ENCODE measurements at regions not wholly inside any gene's neighbourhood (a gene's known extent, or its start where the extent isn't known, plus 50 kb on each side); places are given as distances from the start of the nearest gene placed in this dataset.
"Not testable (repeated sequence)": the region's sequence is repeated elsewhere in the genome, so short reads cannot be mapped to it uniquely, and the experiment has no call there.

DNA sequence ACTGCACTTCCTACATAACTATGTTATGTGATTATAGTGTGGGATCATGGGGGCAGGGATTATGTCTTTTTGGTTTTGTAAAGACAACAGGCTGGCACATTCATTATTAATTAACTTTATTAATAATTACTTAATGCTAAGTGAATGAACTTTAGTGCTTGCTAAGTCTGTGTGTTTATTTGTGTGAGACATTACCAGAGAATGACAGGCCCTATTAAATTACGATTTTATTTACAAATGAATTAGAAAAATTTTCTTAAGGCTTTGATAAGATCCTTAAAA, 100.9 kb downstream of the CD83 start:
- DNase-seq, result no peak

GRCh38 chr6:14221564-14222279, 104.2 kb downstream of the CD83 start:
- DNase-seq, result no peak

DNA sequence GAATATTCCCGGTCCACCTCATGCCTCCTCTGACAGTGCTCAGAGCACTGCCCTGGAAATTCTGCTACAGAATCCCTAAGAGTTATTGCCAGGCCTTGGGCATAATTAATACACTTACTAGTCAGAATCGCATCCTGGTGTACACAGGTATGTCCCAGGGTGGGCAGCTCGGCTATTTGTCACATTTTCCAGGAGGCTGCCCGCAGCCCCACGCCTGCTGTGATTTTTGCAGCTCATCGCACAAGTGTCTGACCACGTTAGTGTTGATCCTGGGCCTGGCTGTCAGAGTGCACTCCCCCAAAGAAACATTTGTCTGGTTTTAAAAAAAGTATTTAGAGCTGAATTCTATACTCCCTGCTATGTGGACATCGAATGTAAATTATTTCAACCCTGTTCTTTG, 105.4 kb downstream of the CD83 start:
- DNase-seq, result no peak

DNA sequence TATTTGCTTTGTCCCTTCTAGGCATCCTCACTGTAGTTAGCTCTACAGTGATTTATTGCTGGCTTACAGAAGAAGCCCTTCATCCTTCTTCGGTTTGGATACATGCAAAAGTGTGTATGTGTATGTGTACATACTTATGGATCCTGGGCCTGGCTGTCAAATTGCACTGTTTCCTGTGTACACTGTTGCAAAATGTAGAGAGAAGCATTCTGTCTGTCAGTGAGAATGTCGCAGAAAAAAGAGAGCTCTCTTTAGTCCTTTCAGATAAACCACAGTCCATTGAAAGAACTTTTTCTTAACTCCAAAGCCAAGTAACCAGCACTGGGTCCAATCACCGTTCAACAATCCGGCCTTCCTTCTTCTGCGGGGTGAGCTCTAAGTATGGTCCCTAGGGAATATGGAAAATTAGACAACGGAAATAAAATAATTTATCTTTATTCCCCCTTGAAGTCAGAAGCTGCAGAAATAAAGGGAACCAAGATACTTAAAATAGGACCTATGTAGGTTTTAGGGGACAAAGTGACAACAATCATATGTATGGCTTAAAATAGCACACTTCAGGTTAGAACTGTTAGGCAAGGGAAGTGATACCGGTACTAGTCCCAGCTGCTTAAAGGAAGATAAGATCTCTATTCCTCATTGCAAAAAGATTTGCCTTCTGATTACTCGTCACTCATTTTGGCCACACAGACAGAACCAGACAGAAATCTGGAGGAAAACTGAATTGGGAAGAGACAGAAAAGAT, 107.0 kb downstream of the CD83 start:
- DNase-seq, result no peak

DNA sequence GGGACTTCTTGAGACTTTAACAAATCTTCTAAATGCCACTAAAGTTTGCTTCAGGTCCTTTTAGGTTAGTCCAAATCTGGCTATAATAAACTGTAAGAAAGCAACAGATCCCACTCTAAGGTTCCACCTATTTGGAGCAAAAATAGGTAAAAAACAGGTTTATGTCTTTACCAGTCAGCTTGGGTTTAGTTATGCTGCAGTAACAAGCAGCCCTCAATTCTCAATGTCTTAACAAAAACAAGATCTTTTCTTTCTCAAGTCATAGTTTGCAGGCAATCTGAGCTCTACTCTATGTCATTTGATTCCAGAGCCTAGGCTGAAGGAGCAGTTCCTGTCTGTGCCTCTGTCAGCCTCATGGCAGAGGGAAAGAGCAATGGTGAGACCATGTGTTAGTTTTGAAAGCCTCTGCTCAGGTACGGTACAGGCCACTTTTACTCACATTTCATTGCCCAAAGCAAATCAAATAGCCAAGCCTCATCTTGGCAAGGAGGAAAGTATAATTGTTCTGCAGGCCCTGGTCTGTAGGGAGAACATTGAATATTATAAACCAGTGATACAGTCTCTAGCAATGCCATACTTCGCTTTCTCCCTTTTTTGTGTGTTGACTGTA, 108.6 kb downstream of the CD83 start:
- DNase-seq, result no peak

DNA sequence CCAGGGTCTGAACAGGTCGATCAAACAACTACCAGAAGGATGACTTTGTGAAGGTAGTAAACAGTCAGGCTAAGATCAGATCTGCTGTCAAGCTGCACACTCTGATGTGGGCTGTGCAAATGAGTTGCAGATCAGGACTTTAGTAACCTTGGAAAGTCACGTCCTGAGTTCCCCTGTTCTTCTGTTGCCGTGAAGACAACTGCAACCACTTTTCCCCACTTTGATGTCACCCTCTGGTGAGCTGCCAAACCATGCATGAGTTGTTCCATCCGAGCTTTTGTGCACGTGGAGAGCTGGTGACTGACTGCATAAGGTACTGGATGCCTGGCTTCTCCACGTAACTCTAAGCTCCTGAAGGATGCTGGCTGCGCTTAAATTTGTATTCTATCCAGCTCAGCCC, 111.0 kb downstream of the CD83 start:
- DNase-seq, result no peak

DNA sequence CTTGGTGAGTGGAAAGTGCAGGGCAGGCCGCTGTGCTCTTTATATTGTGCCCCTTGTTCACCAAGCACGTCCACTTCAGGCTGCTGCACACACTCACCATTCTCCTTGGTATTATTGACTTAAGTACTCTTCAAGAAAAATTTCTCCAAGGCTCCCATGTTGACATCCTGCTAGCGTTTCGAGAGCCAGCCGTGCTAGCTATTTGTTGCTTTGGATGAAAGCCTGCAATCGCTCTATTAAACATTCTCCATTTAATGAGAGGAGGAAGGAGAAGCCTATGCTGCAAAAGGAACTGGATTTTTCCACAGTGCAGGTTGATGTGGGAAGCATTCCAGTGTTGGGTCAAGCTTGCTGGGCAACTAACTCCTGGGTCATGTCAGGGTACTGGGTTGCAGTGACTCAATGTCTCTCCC, 113.5 kb downstream of the CD83 start:
- no peak for DNase-seq

DNA sequence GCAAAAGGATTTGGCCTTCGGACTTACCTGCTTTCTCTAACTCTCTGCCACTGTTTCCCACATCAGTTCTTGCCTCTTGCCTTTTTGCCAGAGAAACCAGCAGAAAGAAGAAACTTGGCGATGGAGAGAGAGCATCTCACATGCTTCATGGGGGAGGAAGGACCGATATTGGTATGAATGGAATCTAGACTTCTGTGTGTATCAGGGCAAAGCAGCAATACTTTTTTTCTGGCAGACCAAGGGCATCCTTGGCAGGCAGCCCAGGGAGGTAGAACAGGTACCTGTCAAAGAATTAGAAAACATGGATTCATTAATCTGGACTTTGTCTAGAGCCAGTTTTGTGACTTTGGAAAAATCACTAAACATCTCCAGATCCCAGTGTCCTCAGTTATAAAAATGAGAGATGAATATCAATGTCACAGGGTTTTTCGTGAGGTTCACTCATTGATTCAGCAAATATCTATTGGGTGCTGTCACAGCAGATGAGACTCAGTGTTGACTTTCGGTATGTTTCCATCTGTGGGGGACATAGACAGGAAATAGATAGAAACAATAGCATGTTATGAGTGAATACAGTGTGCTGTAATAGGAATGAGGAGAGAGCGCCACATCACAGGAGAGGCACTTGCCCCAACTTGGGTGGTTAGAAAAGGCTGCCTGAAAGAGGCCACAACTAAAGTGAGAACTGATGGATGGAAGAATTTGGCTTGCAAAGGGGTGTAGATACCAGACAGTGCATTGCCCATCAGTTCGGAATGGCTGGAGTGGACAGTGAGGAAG, 114.1 kb downstream of the CD83 start:
- DNase-seq, result no peak

- DNase-seq, result no peak
Observed at GRCh38 chr6:14232889-14233288, 115.3 kb downstream of the CD83 start.

- no peak for DNase-seq
Observed at GRCh38 chr6:14235653-14236356, 118.2 kb downstream of the CD83 start.

GRCh38 chr6:14239097-14239496, 121.5 kb downstream of the CD83 start:
- no peak for DNase-seq

DNA sequence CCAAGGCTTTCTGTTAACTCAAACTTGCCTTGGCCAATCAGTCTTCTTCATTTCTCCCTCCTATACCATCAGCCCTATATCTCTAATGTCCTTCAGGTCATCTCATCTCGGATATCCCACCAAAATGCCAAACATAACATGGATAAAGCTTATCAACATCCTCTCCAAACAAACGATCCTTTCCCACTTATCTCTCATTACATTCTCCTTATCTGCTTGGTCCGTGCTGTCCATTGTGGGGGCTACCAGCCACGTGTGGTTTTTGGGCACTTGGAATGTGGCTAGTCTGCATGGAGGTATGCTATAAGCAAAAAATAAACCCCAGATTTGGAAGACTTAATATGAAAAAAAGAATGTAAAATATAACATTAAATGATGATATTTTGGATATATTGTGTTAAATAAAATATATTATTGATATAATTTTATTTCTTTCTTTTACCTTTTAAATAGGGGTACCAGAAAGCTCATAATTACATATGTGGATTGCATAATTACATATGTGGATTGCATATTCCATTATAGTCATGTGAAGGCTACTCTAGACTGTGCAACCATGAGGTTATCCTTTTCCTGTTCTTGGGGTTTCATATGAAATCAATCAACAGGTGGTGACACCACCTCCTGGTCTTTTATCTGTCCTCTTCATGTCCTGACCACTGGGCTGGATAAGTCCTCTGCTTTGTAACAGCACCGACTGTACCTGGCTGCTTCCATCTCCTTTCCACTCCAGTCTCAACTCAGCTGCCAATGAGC, 123.0 kb downstream of the CD83 start:
- no peak for DNase-seq

- DNase-seq, result no peak
Observed at GRCh38 chr6:14241255-14242070, 123.9 kb downstream of the CD83 start.

GRCh38 chr6:14242912-14243311, 125.3 kb downstream of the CD83 start:
- not testable (repeated sequence) for DNase-seq

DNA sequence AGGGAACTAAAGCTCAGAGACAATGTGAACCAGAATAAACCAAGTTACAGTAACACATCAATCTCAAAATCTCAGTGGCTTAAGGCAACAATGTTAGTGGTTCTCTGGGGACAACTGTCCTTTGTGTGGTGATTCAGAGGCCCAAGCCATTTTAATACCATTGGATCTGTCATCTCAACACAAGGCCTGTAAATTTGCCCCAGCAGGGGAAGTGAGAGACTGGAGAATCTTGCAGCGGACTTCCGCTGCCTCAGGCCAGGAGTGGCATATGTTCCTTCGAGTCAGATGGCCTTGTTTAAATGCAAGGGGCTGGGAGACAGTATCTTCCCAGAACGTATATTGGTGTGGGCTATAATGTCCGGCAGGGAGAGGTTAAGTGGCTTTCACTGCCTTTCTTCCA, 126.0 kb downstream of the CD83 start:
- DNase-seq, result no peak

DNA sequence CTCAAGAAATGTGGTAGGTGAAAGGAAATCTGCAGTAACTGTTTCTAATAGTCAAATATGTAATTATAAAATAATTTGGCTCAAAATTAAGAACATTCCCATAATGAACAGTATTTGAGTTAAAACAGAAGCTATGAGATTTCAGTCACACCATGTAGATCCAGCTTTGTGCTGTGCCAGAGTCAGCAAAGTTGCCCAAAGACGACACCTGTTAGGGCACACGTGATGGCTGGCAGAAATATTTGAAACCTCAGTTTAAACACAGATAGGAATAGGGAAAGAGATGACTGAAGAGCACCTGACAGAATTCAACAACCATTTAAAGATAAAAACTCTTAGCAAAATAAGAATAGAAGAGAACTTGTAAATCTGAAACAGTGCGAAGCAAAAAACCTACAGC, 129.3 kb downstream of the CD83 start:
- DNase-seq, result no peak

- no peak for DNase-seq
Observed at GRCh38 chr6:14250573-14250972, 133.0 kb downstream of the CD83 start.

DNA sequence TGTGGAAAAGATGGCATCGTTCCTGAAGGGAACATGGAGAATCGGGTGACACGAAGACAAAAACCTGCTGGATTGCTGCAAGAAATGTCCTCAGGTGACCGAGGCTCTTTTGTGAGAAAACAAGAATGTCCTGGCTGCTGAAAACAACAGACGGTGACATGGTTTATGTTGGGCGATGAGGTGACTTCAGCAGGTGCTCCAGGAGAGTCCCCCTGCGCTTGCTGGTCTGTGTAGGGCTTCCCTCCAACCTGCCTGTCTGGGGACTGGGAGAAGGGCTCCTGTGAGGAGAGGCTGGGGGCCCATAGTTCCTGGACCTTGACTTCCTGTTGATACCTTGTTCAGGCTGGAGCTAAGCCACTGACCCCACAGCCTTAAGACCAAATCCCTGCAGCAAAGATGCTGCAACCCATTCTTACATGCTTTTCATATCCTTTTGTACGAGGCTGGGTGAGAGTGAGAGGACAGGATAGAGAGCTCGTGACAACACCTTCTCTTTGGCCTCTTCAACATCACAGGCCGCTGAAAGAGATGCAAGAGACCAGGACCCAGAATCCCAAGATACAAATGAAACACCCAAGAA, 134.8 kb downstream of the CD83 start:
- DNase-seq, result no peak

- no peak for DNase-seq
Observed at GRCh38 chr6:14254505-14254904, 136.9 kb downstream of the CD83 start.

GRCh38 chr6:14255916-14256315, 138.3 kb downstream of the CD83 start:
- no peak for DNase-seq

DNA sequence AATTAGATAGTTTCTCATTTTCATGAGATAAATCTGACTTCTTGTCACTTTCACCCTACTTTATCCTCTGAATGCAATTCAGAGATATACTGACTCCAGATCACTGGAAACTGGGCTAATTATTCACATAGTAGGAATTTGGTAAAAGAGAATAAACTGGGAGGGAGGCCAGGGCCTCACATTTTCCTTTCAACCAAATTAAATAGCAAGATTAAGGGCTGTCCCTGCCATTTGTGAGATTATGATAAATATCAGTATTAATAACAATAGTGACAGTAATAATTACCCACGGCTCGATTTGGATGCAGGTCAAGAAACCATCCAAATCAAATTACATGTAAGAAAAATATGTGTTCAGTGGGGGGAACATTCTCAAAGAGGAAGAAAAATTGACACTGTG, 140.5 kb downstream of the CD83 start:
- no peak for DNase-seq
